ENCODE measurements at regions not wholly inside any gene's neighbourhood (a gene's known extent, or its start where the extent isn't known, plus 50 kb on each side); places are given as distances from the start of the nearest gene placed in this dataset.
A peak's percentile ranks its signal among the peaks of the same experiment; 100 is the strongest.

DNA sequence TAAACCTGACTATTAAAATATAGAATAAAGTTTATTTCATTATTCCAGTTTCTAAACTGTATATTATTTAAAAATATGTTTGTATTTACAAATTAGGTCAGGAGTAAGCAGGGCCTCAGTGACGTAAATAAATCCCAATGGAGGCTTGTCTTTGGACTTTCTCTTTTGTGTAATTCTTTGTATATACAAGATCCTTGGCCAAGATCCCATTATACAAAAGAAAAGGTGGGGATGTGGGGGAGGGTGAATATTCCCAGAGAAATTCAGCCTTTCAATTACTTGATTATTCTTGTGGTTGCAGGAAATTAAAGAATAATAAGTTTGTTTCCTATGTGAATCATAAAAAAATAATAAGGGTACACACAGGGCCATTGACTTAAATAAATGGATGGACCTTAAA, 178.7 kb upstream of the PRPS1L1 start:
- TF ChIP-seq CTCF (conservative IDR thresholded peaks at IDR 0.05; ENCODE audit: low read depth, low read length), result no peak
- H3K4me3 ChIP-seq (ENCODE audit: low read length), result no peak overlapping the region
- DNase-seq (ENCODE audit: low read depth), result peak; percentile 26

GRCh38 chr7:18208921-18209320, 181.3 kb upstream of the PRPS1L1 start:
- no peak for DNase-seq (ENCODE audit: low read depth)
- H3K4me3 ChIP-seq (ENCODE audit: low read length), result no peak overlapping the region
- TF ChIP-seq CTCF (conservative IDR thresholded peaks at IDR 0.05; ENCODE audit: low read depth, low read length), result no peak

DNA sequence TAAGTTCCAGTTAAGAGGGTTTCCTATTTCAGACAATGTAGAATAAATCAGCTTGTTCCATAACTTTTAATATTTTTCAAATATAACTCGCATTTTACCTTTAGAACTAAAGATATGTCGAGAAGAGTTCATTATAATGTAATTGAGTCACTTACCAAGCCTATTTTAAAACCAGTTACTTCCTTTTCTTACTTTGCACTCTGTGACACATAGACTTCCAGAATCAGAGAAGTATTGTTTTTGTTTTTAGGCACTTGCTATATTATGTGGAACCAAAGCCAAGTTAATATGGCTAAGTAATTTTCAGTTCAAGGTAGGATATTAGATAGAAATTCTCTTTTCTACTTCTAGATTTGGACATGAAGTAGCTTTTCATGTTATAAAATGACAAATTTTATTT, 182.7 kb upstream of the PRPS1L1 start:
- H3K4me3 ChIP-seq (ENCODE audit: low read length), result no peak overlapping the region
- TF ChIP-seq CTCF (conservative IDR thresholded peaks at IDR 0.05; ENCODE audit: low read depth, low read length), result no peak
- no peak for DNase-seq (ENCODE audit: low read depth)

GRCh38 chr7:18210788-18211187, 183.1 kb upstream of the PRPS1L1 start:
- H3K4me3 ChIP-seq (ENCODE audit: low read length), result no peak overlapping the region
- no peak for TF ChIP-seq CTCF (conservative IDR thresholded peaks at IDR 0.05; ENCODE audit: low read depth, low read length)
- no peak for DNase-seq (ENCODE audit: low read depth)

DNA sequence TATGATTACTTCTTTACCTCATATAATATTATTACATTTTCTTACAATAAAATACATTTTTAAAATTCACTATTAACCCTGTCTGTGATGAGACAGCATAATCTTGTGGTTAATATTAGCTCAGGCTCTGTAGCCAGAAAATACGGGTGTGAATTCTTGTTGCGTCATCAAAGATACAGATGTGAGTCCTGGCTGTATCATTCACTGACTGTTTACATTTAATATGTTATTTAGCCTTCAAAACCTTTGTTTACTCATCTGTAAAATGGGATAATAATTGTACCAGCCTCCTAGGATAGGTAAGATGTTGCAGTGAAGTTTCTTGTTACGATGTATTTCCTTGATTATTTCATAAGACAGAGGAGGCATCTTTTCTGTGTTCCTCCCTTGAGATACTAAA, 184.7 kb upstream of the PRPS1L1 start:
- TF ChIP-seq CTCF (conservative IDR thresholded peaks at IDR 0.05; ENCODE audit: low read depth, low read length), result no peak
- DNase-seq (ENCODE audit: low read depth), result no peak
- no peak overlapping the region for H3K4me3 ChIP-seq (ENCODE audit: low read length)

DNA sequence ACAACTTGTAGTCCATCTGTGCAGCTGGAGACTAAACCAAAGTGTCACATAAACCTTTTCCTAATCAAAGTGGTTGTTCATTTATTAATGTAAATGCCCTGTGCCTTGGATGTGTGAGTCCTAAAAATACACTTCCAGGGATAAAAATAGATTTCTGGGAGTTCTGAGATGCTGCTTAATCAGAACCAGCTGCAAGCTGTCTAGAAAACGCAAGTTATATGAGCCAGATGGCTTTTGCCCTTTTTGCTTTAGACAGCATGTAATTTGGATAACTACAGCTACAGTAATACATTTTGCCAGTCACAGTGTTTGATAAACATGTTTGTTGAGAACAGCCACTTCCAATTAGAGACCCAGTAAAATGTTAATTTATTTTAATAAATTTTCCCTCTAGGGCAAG, 185.1 kb upstream of the PRPS1L1 start:
- no peak for DNase-seq (ENCODE audit: low read depth)
- TF ChIP-seq CTCF (conservative IDR thresholded peaks at IDR 0.05; ENCODE audit: low read depth, low read length), result no peak
- H3K4me3 ChIP-seq (ENCODE audit: low read length), result no peak overlapping the region

- no peak for DNase-seq (ENCODE audit: low read depth)
- H3K4me3 ChIP-seq (ENCODE audit: low read length), result no peak overlapping the region
- no peak for TF ChIP-seq CTCF (conservative IDR thresholded peaks at IDR 0.05; ENCODE audit: low read depth, low read length)
Observed at GRCh38 chr7:18213652-18214051, 186.0 kb upstream of the PRPS1L1 start.
